GM19438 (cell line): ENCODE measurements at regions not wholly inside any gene's neighbourhood (a gene's known extent, or its start where the extent isn't known, plus 50 kb on each side); places are given as distances from the start of the nearest gene placed in this dataset.

Experiments
- ATAC-seq: cut with Tn5 transposase; IDR thresholded peaks from one replicate; pipeline ENCODE4 v1.9.1; 2021; ENCODE audit warnings: low read depth; ENCODE audit not compliant: unreplicated experiment

DNA sequence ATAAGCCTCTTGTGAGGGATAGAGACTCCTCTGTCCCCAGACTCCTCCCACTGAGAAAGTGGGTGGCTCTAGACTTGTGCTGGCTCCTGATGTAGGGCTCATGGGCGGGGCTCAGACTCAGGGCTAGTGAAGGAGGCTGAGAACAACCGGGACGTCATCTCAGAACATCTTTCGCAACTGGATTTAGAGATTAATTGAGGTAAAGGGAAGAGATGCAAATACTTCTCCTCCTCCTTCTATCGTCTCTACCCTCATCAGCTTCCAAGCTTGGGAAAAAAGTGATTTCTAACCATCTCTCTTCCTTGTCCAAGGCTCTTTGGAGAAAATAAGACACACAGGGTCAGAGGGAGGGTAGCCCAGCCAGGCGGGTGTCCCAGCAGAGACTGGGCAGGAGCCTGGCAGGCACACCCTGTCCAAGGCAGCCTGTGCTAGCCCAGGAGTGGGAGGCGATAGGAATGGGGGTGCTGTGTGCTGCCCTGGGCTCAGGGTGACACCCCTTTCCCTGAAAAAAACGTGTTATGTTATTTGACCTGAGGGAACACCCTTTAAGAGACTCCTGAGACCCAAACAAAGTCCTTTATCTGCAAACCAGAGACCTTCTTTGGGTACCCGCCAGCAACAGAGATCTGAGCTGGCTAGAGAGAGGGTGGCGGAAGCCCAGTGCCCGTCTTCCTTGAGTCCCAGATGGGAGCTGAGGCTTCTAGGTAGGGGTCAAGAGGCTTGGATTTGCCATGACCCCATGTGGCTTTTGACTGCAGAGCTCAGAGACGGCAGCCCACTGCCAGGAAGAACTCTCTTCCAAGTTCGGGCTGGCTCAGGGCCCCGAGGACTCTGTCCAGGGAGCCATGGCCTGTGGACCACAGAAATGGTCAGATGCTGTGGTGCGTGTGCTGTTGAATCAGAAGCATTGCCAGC is 160.9 kb downstream of the ADAMTS15 start:
- ATAC-seq: no peak

DNA sequence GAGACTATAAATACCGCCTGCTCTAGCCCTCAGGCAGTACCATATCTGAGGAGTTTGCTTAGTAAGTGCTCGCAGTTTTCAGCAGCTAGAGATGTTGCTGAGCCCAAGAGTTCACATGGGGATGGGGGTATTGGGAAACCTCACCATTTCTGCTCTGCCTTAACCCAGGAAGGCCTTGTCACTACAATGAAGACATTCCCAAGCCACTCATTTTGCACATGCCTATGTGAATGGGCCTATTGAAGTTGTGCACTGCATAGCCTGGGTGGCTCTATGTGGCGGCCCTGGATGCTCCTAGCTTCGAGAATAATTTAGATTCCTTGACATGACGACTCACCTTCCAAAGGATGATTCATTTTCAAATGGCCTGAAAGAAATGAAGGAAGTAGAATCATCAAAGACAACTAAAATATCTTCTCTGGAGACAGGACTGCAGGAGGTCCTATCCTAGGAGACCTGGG is 163.4 kb downstream of the ADAMTS15 start:
- no peak for ATAC-seq

DNA sequence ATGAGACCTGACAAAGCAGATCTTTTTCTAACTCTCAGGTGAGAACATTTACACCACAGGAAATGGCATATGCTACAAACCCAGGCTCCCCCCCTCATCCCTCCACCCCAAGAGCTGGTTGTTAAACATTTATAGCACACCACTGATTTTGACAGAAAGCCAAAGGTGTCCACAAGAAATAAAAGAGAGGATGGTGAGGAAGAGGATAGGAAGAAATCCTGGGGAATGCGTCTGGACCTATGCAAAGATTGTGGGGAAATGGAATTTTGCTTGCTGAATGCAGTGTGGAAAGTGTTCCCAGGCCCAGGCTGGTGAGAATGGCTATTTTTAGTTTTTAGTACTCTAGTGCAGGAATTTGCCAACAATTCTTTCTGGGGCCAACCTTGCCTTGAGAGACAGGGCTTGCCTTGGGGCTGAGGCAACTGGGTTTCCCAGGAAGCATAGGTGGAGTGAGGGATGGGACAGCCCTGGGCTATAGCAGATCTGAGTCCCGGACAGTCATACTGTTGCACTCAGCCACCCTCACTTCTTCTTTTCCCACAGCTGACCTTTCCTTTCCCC is 163.9 kb downstream of the ADAMTS15 start:
- no peak for ATAC-seq

DNA sequence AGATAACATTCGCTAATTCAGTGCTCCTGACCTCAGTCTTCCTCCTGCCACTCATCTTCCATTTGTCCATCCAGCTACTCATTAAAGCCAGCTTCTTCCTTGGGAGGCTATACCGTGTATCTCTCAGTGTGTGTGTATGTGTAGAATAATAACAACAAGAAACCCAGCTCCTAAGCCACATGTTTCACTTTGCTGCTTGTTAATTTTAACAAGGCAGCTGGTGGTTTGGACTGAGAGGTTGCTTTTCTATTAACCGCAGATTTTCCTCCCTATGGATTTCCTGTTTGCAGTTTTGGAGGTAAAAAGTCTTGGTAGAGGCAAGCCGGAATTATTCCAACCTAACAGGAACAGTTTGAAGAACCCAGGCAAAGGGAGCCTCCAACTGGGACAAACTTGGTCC is 165.0 kb downstream of the ADAMTS15 start:
- ATAC-seq: no peak

DNA sequence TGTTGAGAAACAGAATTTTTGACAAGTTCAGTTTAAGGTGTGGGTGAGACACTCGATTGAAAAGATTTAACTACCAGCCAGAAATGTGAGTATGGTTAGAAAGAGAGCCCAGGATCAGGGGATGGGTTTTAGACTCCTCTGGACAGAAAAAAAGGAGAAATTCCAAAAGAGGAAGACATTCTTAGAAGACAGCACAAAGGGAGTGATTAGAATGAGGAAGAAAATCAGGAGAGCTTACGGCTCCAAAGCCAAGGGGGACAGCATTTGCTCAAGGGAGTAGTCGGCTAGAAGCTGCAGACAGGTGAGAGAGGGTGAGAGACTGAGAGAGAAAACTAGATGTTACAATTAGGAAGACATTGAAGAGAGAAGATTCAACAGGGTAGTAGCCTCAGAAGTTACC is 166.1 kb downstream of the ADAMTS15 start:
- ATAC-seq: no peak

DNA sequence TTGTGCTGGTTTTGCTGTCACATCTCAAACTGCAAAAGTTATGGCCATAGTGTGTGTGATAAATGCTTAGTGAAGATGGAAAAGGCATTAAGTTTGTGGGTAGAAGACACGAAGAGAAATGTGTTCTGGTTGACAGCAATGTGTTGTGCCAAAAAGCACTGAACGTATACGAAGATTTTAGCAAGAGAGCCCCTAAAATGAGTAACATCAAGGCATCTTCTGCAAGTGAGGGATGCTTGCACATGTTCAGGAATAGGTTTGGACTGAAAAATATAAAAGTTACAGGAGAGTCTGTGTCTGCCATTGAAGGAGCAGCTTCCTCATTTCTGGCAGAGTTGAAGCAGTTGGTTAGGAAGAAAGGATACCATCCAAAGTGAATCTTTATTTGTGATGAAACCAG is 167.1 kb downstream of the ADAMTS15 start:
- no peak for ATAC-seq

DNA sequence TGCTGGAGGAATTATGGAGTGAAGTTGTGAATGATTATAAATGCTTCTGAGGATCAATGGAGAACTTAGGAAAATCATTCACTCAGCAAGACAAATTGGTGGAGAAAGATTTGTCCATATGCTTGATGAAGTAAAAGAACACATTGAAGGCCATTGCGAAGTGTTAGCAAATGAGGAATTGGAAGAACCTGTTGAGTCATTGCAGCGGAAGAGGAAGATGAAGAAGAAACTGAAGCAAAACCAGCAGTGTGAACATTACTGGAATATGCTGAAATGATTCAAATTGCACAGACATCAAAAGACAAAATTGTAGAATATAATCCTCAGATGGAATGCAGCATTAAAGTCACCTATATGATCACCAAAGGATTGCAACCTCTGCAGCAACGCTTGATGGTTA is 168.1 kb downstream of the ADAMTS15 start:
- no peak for ATAC-seq

DNA sequence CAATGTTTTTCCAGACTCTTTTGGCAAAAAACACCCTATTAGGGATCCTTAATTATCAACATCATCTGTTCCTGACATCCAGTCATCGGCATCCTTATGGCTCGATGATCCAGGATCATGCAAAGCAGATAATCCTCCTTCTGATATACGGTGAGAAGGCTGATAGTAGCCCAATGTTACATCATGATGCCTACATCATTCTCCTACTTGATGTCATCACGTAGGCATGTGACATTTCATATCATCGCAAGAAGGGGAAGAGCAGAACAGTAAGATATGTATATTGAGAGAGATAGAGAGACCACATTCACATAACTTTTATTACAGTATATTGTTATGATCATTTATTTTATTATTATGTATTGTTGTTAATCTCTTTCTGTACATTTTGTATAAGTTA is 168.6 kb downstream of the ADAMTS15 start:
- ATAC-seq: no peak

DNA sequence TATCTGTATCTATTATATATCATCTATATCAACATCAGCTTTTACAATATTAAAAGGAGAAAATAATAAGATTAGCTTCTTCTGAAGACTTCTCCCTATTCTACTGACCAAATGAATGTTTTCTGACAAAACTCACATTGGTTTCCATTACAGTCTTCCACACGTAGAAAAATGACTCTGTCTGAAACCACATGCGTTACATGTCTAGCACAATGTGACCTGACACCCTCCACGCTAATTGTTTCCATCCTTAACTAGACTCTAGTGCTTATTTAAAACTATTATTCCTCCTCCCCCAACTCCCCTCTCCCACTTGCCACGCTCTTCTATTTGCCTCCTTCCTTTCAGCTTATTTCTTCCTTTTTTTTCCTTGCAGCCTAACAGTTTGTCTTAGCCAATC is 172.1 kb downstream of the ADAMTS15 start:
- no peak for ATAC-seq

DNA sequence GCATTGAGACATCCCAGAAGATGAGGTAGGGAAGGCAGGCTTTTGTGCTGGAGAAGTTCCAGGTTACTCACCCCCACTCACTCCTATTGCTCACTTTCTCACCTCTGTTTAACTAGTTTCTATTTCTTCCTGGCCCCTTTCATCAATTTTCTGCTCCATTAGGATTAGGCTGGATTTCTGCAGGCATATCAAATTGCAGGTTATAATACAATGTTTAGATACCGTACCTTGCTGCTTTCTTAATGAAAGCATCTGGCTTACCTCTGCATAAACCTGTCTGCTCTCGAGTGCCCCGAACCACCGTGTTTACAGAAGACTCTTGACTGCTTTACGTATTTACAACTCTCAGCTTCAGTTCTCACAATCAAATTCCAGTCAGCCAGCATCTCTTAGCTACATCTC is 173.7 kb downstream of the ADAMTS15 start:
- no peak for ATAC-seq

DNA sequence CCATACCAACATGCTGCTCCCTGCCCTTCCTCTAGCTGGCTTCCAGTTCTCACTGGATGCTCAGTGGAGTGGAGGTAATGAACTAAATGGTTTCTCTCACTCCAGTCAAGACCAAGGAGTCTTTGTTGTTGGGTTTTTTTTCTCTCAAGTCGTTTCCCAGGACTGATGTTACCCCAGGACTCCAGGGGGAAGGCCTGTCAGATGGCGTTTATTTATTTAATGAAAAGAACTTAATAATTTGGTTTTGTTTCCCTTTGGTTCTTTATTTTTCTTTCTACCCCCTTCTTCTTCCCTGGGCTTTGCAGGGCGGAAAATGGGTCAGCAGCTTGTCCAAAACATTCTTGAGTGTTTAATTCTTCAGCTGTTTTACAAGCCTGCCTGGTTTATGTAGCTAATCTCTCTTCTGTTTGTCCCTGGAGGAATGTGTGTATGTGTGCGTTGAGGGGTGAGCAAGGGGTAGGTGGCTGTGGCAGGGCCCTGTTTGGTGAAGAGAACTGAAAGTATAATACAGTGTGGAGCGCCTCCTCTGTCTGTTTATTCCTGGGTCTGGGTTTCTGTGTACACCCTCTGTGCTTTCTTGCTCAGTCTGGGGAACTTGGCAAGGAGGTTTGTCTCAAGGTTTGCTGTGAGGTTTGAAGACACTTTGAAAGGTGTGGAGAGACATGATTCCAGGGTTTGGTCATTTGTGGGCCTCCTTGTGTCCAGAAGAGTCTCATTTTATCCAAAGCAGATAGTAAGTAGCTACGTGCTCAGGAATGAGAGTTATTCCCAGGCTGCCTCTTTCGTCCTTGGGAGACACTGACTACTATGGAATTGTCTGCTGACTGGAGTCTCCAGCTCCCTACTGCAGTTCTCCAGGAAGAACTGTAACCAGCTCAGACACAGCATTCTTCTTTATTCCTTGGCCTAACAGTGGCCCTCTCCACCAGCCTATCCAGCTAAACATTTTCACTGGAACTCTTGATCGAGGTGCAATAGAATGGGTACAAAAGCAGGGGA is 175.5 kb downstream of the ADAMTS15 start:
- no peak for ATAC-seq

DNA sequence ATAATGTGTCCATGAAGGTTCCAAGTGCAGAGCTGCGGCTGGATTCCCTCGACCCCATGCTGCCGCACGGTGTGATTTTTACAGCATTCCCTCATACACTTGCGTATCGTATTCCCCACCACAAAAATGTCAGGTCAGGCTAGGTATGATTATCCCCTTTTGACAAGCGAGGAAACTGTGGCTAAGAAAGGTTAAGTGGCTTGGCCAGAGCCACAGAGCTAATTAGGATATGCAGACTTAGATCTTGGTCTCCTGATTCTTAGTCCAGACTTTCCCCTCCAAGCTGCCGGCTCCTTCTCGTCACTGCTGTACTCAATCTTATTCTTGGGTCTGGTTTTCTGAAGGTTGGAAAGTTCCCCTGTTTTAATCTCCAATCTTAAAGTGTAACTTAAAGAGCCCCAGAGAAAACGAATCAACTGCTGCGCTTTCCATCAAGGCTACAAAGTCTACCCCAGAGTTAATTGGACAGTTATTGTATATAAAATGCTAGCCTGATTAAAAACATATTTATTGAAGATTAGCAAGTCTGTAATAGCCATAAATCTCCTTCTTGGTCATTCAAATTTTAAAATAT is 176.6 kb downstream of the ADAMTS15 start:
- no peak for ATAC-seq

DNA sequence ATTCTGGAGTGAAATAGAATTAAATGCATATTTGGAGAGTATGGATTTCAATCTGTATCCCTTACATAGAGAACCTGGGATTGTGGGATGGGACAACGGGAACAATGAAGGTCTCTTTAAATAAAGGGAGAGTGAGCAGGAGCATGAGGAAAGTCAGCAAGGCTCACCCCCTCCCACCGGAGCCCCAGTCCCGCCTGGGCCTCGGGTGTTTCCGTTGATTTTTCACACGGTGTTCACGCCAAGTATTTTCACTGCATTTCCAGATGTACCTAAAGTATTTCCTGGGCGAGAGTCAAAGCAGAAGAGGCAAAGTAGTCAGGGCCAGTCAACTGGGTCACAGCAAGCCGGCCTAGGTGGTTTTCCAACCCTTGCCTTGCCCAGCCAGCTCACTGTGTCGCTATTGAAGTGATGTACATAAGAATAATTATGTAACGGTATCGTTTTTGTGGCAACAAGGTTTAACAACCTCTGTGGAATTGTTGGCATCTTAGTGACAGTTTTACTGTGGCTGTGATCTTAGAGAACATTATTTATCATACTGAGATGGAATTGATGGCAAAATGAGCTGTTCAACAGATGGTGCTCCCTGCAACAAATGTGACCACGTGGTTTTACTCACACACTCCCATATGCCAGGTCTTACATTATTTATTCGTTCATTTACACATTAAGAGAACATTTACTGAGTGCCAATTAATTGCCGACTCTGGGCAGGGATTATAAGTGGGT is 177.3 kb downstream of the ADAMTS15 start:
- ATAC-seq: no peak

DNA sequence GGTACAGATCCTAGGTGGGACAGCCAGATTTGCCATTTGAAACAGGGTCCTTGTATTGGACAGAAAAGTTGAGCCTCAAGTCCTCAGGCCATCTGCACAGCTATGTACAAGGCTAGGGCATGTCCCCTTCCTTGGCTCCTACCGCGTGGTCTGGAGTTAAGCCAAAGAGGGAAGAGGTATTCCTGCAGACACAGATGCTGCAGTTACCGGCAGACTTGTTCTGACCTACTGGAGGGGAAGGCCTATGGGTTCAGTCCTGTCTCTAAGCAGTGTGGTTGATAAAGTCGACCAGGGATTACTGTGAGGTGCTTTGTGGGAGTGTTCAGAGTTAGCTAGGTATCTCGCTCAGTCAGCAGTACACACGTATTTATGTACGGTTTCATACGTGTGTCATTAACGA is 180.6 kb downstream of the ADAMTS15 start:
- ATAC-seq: no peak

DNA sequence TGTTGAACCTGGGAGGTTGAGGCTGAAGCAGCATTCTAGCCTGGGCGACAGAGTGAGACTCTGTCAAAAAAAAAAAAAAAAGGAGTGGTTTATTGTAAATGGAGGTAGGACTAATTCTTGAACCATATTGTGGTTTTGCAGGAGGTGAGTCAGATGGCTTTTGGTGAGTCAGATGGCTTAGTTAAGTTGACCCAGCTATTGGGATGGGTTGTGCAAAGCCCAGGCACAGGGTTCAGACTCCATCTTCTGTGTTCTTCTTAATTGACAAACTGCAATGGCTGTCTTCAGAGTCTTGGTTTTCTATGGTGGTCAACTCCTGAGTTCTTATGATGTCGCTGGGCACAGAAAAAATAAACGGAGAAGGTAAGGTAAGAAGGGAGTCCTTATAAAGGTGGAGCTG is 182.7 kb downstream of the ADAMTS15 start:
- ATAC-seq: no peak

DNA sequence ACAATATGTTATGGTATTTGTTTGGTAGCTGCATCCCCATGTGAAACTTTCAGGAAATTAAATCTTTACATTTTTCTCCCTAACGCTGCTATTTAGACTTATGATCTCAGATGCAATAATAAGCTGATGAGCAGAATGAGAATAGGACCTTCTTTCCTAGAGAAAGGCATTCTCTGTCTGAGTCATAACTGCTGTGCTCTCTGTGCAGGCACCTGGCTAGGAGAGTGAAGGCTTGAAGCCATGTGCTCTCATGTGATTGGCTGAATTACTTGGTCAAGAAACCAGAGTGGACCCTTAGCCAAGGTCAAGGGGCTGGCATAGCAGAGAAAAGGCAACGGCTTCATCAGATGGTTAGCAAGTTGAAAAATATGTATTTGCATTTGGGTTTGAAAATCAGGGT is 185.0 kb downstream of the ADAMTS15 start:
- ATAC-seq: no peak

DNA sequence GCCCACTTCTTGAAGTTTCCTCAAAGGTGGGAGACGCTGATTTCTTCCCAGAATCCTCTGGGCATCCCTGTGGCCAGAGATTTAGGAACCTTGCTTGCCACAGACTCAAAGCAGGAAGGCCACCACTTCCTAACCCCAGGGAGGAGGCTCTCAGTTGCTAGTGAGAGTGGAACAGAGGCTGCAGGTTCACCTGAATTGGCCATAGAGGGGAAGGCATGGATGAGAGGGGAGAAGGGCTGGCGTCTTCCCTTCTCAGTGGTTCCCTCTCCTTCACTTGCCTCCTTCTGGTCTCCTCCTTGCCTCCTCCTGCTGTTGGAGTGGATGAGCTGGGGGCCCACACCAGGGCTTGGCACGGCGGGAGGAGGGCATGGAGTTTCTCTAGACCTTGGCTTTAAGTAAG is 185.7 kb downstream of the ADAMTS15 start:
- no peak for ATAC-seq

DNA sequence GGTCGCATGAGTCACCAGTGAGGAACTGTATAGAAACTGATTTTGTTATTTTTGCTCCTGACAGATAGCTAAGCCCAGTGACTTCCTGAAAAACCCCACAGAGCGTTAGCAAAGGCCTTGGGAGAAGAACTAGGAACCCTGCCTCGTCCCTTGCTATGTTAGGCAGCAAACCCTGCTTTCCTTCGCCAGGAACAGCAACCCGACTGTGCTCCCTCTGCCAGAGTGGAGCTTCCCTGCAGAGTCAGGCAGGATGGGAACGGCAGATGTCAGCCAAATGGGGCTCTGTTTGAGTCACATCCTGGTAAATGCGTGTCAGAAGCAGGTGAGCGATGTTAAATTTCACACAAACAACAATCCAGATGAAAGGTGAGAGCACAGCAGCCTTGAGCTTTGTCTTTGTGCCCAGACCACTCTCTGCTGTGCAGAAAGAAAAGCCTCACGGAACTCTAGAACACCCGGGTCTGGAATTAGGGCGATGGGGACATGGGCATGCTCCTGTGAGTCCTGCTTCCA is 186.6 kb downstream of the ADAMTS15 start:
- ATAC-seq: no peak

DNA sequence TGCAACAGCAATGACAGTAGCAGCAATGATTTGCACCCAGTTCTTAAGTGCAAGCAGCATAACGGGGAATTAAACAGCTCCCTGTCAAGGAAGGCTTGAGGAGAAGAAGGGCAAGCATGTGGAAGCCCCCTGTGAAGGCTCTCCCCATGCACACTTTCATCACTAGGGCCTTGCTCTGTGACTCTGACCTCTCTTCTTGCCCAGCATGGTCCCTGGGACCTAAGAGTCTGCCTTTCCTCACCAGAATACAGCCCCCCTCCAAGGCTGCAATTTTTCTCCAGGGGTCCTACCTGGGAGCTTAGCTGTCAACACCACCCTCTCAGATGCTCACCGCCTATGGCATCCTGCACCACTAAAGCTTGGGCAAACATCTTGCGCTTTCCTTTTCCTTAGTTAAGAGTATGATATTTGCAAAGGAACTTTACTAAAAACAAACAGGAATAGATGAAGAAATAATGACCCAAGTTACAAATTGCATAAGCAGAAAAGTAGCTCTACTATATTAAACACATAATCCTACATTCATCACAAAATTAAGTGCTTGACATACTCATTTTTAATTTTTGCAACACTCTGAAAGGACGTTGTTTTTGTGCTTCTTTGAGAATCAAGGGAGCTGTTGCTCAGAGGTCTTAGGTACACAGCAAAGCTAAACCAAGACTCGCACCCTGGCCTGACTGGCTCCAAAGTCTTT is 187.6 kb downstream of the ADAMTS15 start:
- no peak for ATAC-seq
